Stimulated activated CD4-positive, alpha-beta T cell treated with anti-CD3 and anti-CD28 coated beads, Interleukin-4, amount 100 ng/mL, for 24 hours (primary cell): ENCODE measurements at regions not wholly inside any gene's neighbourhood (a gene's known extent, or its start where the extent isn't known, plus 50 kb on each side); places are given as distances from the start of the nearest gene placed in this dataset.

Source experiments
- DNase-seq: peaks from one replicate; pipeline ENCODE4 v3.0.0-alpha.2; 2020

GRCh38 chr5:105453216-105453807 is 1890.7 kb upstream of the NUDT12 start:
- no peak for DNase-seq

- DNase-seq, result no peak
Observed at GRCh38 chr5:105448271-105448670, 1885.7 kb upstream of the NUDT12 start.

GRCh38 chr5:105430516-105430915 is 1867.9 kb upstream of the NUDT12 start:
- DNase-seq, result no peak

GRCh38 chr5:105428451-105429380 is 1866.1 kb upstream of the NUDT12 start:
- no peak for DNase-seq

- no peak for DNase-seq
Observed at GRCh38 chr5:105414067-105414466, 1851.5 kb upstream of the NUDT12 start.

GRCh38 chr5:105413406-105413990 is 1850.9 kb upstream of the NUDT12 start:
- DNase-seq, result no peak

GRCh38 chr5:105409695-105410094 is 1847.1 kb upstream of the NUDT12 start:
- no peak for DNase-seq

- DNase-seq, result no peak
Observed at GRCh38 chr5:105407200-105407599, 1844.6 kb upstream of the NUDT12 start.

GRCh38 chr5:105397749-105398148 is 1835.2 kb upstream of the NUDT12 start:
- DNase-seq, result no peak

- DNase-seq, result no peak
Observed at GRCh38 chr5:105392710-105393149, 1830.1 kb upstream of the NUDT12 start.

- no peak for DNase-seq
Observed at GRCh38 chr5:105392122-105392709, 1829.6 kb upstream of the NUDT12 start.

GRCh38 chr5:105380126-105380525 is 1817.5 kb upstream of the NUDT12 start:
- no peak for DNase-seq

GRCh38 chr5:105371169-105371568 is 1808.6 kb upstream of the NUDT12 start:
- no peak for DNase-seq

- DNase-seq, result no peak
Observed at GRCh38 chr5:105350486-105351140, 1788.0 kb upstream of the NUDT12 start.

- no peak for DNase-seq
Observed at GRCh38 chr5:105331558-105331957, 1769.0 kb upstream of the NUDT12 start.

GRCh38 chr5:105330185-105330584 is 1767.6 kb upstream of the NUDT12 start:
- DNase-seq, result no peak

GRCh38 chr5:105304859-105305258 is 1742.3 kb upstream of the NUDT12 start:
- no peak for DNase-seq

- DNase-seq, result no peak
Observed at GRCh38 chr5:105288946-105289345, 1726.4 kb upstream of the NUDT12 start.

GRCh38 chr5:105283134-105283533 is 1720.5 kb upstream of the NUDT12 start:
- DNase-seq, result no peak

GRCh38 chr5:105274079-105274478 is 1711.5 kb upstream of the NUDT12 start:
- no peak for DNase-seq

GRCh38 chr5:105263515-105263914 is 1700.9 kb upstream of the NUDT12 start:
- no peak for DNase-seq

- DNase-seq, result no peak
Observed at GRCh38 chr5:105259581-105260217, 1697.1 kb upstream of the NUDT12 start.
